ENCODE measurements at regions not wholly inside any gene's neighbourhood (a gene's known extent, or its start where the extent isn't known, plus 50 kb on each side); places are given as distances from the start of the nearest gene placed in this dataset.
"Not testable (repeated sequence)": the region's sequence is repeated elsewhere in the genome, so short reads cannot be mapped to it uniquely, and the experiment has no call there.

- no peak for DNase-seq
Observed at GRCh38 chr13:103957939-103958338, 891.7 kb upstream of the SLC10A2 start.

GRCh38 chr13:103953859-103954258 is 887.6 kb upstream of the SLC10A2 start:
- no peak for DNase-seq

- no peak for DNase-seq
Observed at GRCh38 chr13:103952183-103952582, 886.0 kb upstream of the SLC10A2 start.

GRCh38 chr13:103948426-103948825 is 882.2 kb upstream of the SLC10A2 start:
- DNase-seq = no peak

GRCh38 chr13:103945836-103946235 is 879.6 kb upstream of the SLC10A2 start:
- no peak for DNase-seq

GRCh38 chr13:103941506-103942140 is 875.4 kb upstream of the SLC10A2 start:
- no peak for DNase-seq

- DNase-seq = no peak
Observed at GRCh38 chr13:103935117-103935516, 868.9 kb upstream of the SLC10A2 start.

GRCh38 chr13:103931885-103932284 is 865.7 kb upstream of the SLC10A2 start:
- no peak for DNase-seq

GRCh38 chr13:103931331-103931845 is 865.2 kb upstream of the SLC10A2 start:
- DNase-seq = no peak

GRCh38 chr13:103926118-103926517 is 859.9 kb upstream of the SLC10A2 start:
- DNase-seq = no peak

GRCh38 chr13:103908911-103909310 is 842.7 kb upstream of the SLC10A2 start:
- no peak for DNase-seq

- no peak for DNase-seq
Observed at GRCh38 chr13:103908274-103908673, 842.1 kb upstream of the SLC10A2 start.

GRCh38 chr13:103903790-103904189 is 837.6 kb upstream of the SLC10A2 start:
- DNase-seq = no peak

GRCh38 chr13:103898481-103898880 is 832.3 kb upstream of the SLC10A2 start:
- no peak for DNase-seq

GRCh38 chr13:103895835-103896531 is 829.8 kb upstream of the SLC10A2 start:
- no peak for DNase-seq

GRCh38 chr13:103894626-103895025 is 828.4 kb upstream of the SLC10A2 start:
- no peak for DNase-seq

GRCh38 chr13:103884101-103884723 is 818.0 kb upstream of the SLC10A2 start:
- peak in 1 of 14 donors; percentile 17 for DNase-seq

GRCh38 chr13:103883698-103884097 is 817.5 kb upstream of the SLC10A2 start:
- peak in 3 of 14 donors; percentile 4 to 28 (median 6) for DNase-seq

GRCh38 chr13:103883164-103883563 is 816.9 kb upstream of the SLC10A2 start:
- peak in 11 of 14 donors; percentile 31 to 85 (median 65) for DNase-seq

GRCh38 chr13:103880146-103880545 is 813.9 kb upstream of the SLC10A2 start:
- not testable (repeated sequence) for DNase-seq

- no peak for DNase-seq
Observed at GRCh38 chr13:103878891-103879605, 812.8 kb upstream of the SLC10A2 start.

- DNase-seq = no peak
Observed at GRCh38 chr13:103876571-103876970, 810.4 kb upstream of the SLC10A2 start.

- no peak for DNase-seq
Observed at GRCh38 chr13:103873725-103874124, 807.5 kb upstream of the SLC10A2 start.
